Keratinocyte (primary cell): ENCODE measurements at regions not wholly inside any gene's neighbourhood (a gene's known extent, or its start where the extent isn't known, plus 50 kb on each side); places are given as distances from the start of the nearest gene placed in this dataset.

Experiments used
- DNase-seq: peaks from one replicate; pipeline ENCODE4 v3.0.0-alpha.2; 2011; ENCODE audit warnings: low read depth, missing footprints, low spot score
- FAIRE-seq: peaks from 2 replicates; lab custom pipeline; 2011; peaks lifted over from hg19 to GRCh38; lab: Jason Lieb, UNC
- H2AFZ ChIP-seq: 2 replicates; pipeline ENCODE4 v1.6.0; 2012; ENCODE audit warnings: low read length, control low read depth, inconsistent platforms; ENCODE audit not compliant: control insufficient read depth
- H3K27ac ChIP-seq: 2 replicates; pipeline ENCODE4 v1.5.1; 2011; ENCODE audit warnings: low read length; ENCODE audit not compliant: control insufficient read depth, insufficient read depth
- H3K27me3 ChIP-seq: 3 replicates; pipeline ENCODE4 v1.6.0; 2011; ENCODE audit warnings: low read length; ENCODE audit not compliant: control insufficient read depth, insufficient read depth; ENCODE audit errors: extremely low read depth
- H3K36me3 ChIP-seq, 2 experiments: 2 replicates in 1 of 2; 3 replicates in 1 of 2; pipeline ENCODE4 v1.5.1; 2011; ENCODE audit warnings: low read length in 2 of 2, mild to moderate bottlenecking in 1 of 2; ENCODE audit not compliant: control insufficient read depth in 2 of 2, insufficient read depth in 2 of 2; ENCODE audit errors: extremely low read depth in 1 of 2
- H3K4me1 ChIP-seq: 3 replicates; pipeline ENCODE4 v1.5.1; 2011; ENCODE audit warnings: low read length; ENCODE audit not compliant: control insufficient read depth, insufficient read depth; ENCODE audit errors: extremely low read depth
- H3K4me2 ChIP-seq: 3 replicates; pipeline ENCODE4 v1.6.0; 2011; ENCODE audit warnings: low read depth, low read length; ENCODE audit not compliant: control insufficient read depth, insufficient read depth; ENCODE audit errors: extremely low read depth
- H3K4me3 ChIP-seq, 3 experiments: fragments of 200-600 bp in 1 of 3; sonication (generic) in 1 of 3; 2 replicates in 2 of 3; 3 replicates in 1 of 3; pipeline ENCODE4 v1.5.1; 2011 to 2016; ENCODE audit warnings: low read length in 3 of 3, mild to moderate bottlenecking in 3 of 3, control low read depth in 2 of 3, inconsistent platforms in 1 of 3, low read depth in 1 of 3, mixed read lengths in 1 of 3, mixed run types in 1 of 3, moderate library complexity in 1 of 3; ENCODE audit not compliant: control insufficient read depth in 2 of 3, insufficient read depth in 2 of 3; ENCODE audit errors: extremely low read depth in 1 of 3
- H3K79me2 ChIP-seq: 2 replicates; pipeline ENCODE4 v1.6.0; 2012; ENCODE audit warnings: low read length; ENCODE audit not compliant: control insufficient read depth, insufficient read depth
- H3K9ac ChIP-seq: 3 replicates; pipeline ENCODE4 v1.6.0; 2011; ENCODE audit warnings: low read length; ENCODE audit not compliant: control insufficient read depth, insufficient read depth; ENCODE audit errors: extremely low read depth
- H3K9me1 ChIP-seq: 3 replicates; pipeline ENCODE4 v1.6.0; 2011; ENCODE audit warnings: low read length; ENCODE audit not compliant: control insufficient read depth, insufficient read depth; ENCODE audit errors: extremely low read depth
- H3K9me3 ChIP-seq: 2 replicates; pipeline ENCODE4 v1.5.1; 2012; ENCODE audit warnings: low read depth, low read length; ENCODE audit not compliant: control insufficient read depth
- H4K20me1 ChIP-seq: 3 replicates; pipeline ENCODE4 v1.6.0; 2011; ENCODE audit warnings: low read length; ENCODE audit not compliant: control insufficient read depth, insufficient read depth; ENCODE audit errors: extremely low read depth
- EZH2 ChIP-seq: IDR thresholded peaks from one replicate; pipeline ENCODE4 v1.6.1; 2012; ENCODE audit warnings: inconsistent platforms, mild to moderate bottlenecking, low read length, moderate library complexity
- dilution Hi-C: fragments of 300-500 bp; cut with MboI; formaldehyde crosslinking; loops from one replicate; pipeline ENCODE4 v1.7.0; 2020; ENCODE audit warnings: low sequenced_read_pairs; ENCODE audit not compliant: extremely low pct_ligation_motif_present
- TF ChIP-seq, protein P1 (sequence below), 3 experiments: IDR thresholded peaks in 1 of 3; conservative IDR thresholded peaks in 1 of 3; optimal IDR thresholded peaks in 1 of 3; 2 replicates in 2 of 3; 3 replicates in 1 of 3; pipeline versions ENCODE3 to v1.5.1; 2011; ENCODE audit warnings: low read length in 3 of 3, mild to moderate bottlenecking in 3 of 3, moderate library complexity in 2 of 3, control low read depth in 1 of 3, inconsistent platforms in 1 of 3; ENCODE audit not compliant: insufficient read depth in 2 of 3; ENCODE audit errors: extremely low read depth in 1 of 3

DNA sequence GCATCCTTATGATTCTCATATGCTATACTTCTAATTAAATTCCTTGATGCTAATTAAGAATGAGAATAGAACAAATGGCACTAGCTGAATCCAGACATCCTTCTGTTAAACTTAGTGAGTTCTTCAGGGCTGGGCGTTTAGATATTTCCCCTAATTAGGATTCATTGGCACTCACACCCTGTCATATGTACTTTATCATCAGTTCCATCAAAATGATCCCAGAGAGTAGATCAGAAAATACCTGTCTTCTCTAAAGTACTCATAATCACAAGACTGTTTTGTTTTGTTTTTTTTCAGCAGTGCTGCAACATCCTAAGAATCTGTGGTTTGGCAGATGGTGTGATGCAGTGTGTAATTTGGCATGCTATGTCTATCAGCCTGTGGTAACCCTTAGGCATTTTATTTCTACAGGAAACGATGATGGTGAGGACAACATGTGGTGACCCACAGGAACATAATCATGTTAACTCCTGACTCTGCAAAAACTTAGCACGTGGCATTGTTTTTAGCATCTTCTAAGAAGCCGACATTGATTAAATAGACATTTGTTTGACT lies 2528.4 kb downstream of the ARAP2 start:
- dilution Hi-C loops = no loop called here
- Histone ChIP-seq H3K4me1 (no peaks in the 10 kb centered on the region), H3K79me2 (no peaks in the 10 kb centered on the region), H3K9me3 (no peaks in the 10 kb centered on the region), H3K27ac (no peak overlapping the region), H3K4me2 (no peak overlapping the region), H3K36me3 (no peaks in the 10 kb centered on the region), H3K27me3 (no peaks in the 10 kb centered on the region), H2AFZ (no peak overlapping the region), H3K4me3 (no peak overlapping the region), H3K9me1 (no peaks in the 10 kb centered on the region), H3K9ac (no peak overlapping the region), H4K20me1 (no peaks in the 10 kb centered on the region)
- FAIRE-seq (no peak), DNase-seq (no peak)
- no peak for TF ChIP-seq EZH2
- TF ChIP-seq, protein P1, sequence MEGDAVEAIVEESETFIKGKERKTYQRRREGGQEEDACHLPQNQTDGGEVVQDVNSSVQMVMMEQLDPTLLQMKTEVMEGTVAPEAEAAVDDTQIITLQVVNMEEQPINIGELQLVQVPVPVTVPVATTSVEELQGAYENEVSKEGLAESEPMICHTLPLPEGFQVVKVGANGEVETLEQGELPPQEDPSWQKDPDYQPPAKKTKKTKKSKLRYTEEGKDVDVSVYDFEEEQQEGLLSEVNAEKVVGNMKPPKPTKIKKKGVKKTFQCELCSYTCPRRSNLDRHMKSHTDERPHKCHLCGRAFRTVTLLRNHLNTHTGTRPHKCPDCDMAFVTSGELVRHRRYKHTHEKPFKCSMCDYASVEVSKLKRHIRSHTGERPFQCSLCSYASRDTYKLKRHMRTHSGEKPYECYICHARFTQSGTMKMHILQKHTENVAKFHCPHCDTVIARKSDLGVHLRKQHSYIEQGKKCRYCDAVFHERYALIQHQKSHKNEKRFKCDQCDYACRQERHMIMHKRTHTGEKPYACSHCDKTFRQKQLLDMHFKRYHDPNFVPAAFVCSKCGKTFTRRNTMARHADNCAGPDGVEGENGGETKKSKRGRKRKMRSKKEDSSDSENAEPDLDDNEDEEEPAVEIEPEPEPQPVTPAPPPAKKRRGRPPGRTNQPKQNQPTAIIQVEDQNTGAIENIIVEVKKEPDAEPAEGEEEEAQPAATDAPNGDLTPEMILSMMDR (optimal IDR thresholded peaks at IDR 0.05 in 1 of 3, IDR thresholded peaks at IDR 0.05 in 1 of 3, conservative IDR thresholded peaks at IDR 0.05 in 1 of 3; ENCODE audit: extremely low read depth in 1 of 3, insufficient read depth in 2 of 3, low read length in 3 of 3) = no peak

DNA sequence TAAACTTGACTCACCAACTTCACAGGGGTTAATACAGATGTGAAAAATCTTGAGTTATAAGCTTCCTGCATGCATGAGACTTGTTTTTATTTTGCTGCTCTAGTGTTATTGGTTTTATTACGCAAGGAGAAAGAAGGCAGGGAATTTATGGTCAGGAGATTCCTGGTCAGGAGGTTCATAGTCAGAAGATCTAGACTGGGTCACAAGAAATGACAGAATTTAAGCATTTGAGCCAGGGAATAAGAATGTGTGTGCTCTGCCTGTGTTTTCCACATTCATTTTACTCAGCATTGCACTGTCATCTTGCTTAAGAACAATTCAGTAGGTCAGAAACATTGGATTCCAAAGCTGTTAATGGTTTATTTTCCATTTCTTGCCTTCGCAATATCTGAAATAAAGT lies 2522.1 kb downstream of the ARAP2 start:
- DNase-seq = no peak
- Histone ChIP-seq H2AFZ (no peak overlapping the region), H3K79me2 (no peaks in the 10 kb centered on the region), H3K4me2 (no peak overlapping the region), H3K4me1 (no peaks in the 10 kb centered on the region), H3K9ac (no peak overlapping the region), H3K27me3 (no peaks in the 10 kb centered on the region), H3K9me1 (no peaks in the 10 kb centered on the region), H3K27ac (no peak overlapping the region), H3K4me3 (no peak overlapping the region), H3K9me3 (no peaks in the 10 kb centered on the region), H4K20me1 (no peaks in the 10 kb centered on the region), H3K36me3 (no peaks in the 10 kb centered on the region)
- no peak for TF ChIP-seq EZH2
- TF ChIP-seq, protein P1 (optimal IDR thresholded peaks at IDR 0.05 in 1 of 3, IDR thresholded peaks at IDR 0.05 in 1 of 3, conservative IDR thresholded peaks at IDR 0.05 in 1 of 3; ENCODE audit: extremely low read depth in 1 of 3, insufficient read depth in 2 of 3, low read length in 3 of 3) = no peak
- dilution Hi-C loops = no loop called here
- FAIRE-seq = no peak
